Endodermal cell (in vitro differentiated cells): ENCODE measurements at regions not wholly inside any gene's neighbourhood (a gene's known extent, or its start where the extent isn't known, plus 50 kb on each side); places are given as distances from the start of the nearest gene placed in this dataset.

ENCODE experiments used
- DNase-seq: peaks from one replicate; pipeline ENCODE4 v3.0.0-alpha.2; 2017
- H3K27ac ChIP-seq: 2 replicates; pipeline ENCODE4 v1.5.1; 2013; ENCODE audit warnings: mild to moderate bottlenecking, low read depth, low read length, moderate library complexity
- H3K27me3 ChIP-seq: 2 replicates; pipeline ENCODE4 v1.6.1; 2013; ENCODE audit warnings: mild to moderate bottlenecking, low read length, moderate library complexity; ENCODE audit not compliant: insufficient read depth, control insufficient read depth, poor library complexity, severe bottlenecking
- H3K36me3 ChIP-seq: 2 replicates; pipeline ENCODE4 v1.7.0; 2013; ENCODE audit warnings: mild to moderate bottlenecking, low read length, moderate library complexity; ENCODE audit not compliant: control insufficient read depth, insufficient read depth
- H3K4me1 ChIP-seq: one replicate; pipeline ENCODE4 v1.7.0; 2013; ENCODE audit warnings: low read length; ENCODE audit not compliant: control insufficient read depth, insufficient read depth
- H3K4me3 ChIP-seq: 2 replicates; pipeline ENCODE4 v1.5.1; 2013; ENCODE audit warnings: mild to moderate bottlenecking, low read length, moderate library complexity
- H3K9ac ChIP-seq: 2 replicates; pipeline ENCODE4 v1.6.1; 2013; ENCODE audit warnings: mild to moderate bottlenecking, low read length, moderate library complexity; ENCODE audit not compliant: poor library complexity, severe bottlenecking; ENCODE audit errors: extremely low read depth
- H3K9me3 ChIP-seq: 2 replicates; pipeline ENCODE4 v1.6.1; 2013; ENCODE audit warnings: mild to moderate bottlenecking, low read length, moderate library complexity; ENCODE audit not compliant: control insufficient read depth
- H3K27ac Mint-ChIP-seq: 2 replicates; pipeline ENCODE4 v1.8.0; 2020; ENCODE audit warnings: mixed read lengths
- H3K27me3 Mint-ChIP-seq: 2 replicates; pipeline ENCODE4 v1.8.0; 2021; ENCODE audit warnings: mild to moderate bottlenecking, mixed read lengths; ENCODE audit not compliant: insufficient read depth
- H3K36me3 Mint-ChIP-seq: 2 replicates; pipeline ENCODE4 v1.8.0; 2020; ENCODE audit warnings: low read depth, mixed read lengths
- H3K4me1 Mint-ChIP-seq: 2 replicates; pipeline ENCODE4 v1.8.0; 2020; ENCODE audit warnings: mixed read lengths
- H3K4me3 Mint-ChIP-seq: 2 replicates; pipeline ENCODE4 v1.8.0; 2020; ENCODE audit warnings: mild to moderate bottlenecking, moderate library complexity, mixed read lengths
- H3K9me3 Mint-ChIP-seq: 2 replicates; pipeline ENCODE4 v1.8.0; 2020; ENCODE audit warnings: mild to moderate bottlenecking, mixed read lengths
- CTCF ChIP-seq: fragments of 200-600 bp; sonication (generic); conservative IDR thresholded peaks from 2 replicates; pipeline ENCODE4 v1.5.0; 2021; ENCODE audit warnings: antibody characterized with exemption, mild to moderate bottlenecking
- WGBS, 2 experiments: methylation state at CpG; one replicate each; pipeline versions ENCODE4 v1.1.5 to v1.1.7; 2013; ENCODE audit warnings: missing lambda C conversion rate in 2 of 2, mixed read lengths in 1 of 2; ENCODE audit not compliant: insufficient coverage in 1 of 2, insufficient read length in 1 of 2; 5-methylcytosine and 5-hydroxymethylcytosine counted together

DNA sequence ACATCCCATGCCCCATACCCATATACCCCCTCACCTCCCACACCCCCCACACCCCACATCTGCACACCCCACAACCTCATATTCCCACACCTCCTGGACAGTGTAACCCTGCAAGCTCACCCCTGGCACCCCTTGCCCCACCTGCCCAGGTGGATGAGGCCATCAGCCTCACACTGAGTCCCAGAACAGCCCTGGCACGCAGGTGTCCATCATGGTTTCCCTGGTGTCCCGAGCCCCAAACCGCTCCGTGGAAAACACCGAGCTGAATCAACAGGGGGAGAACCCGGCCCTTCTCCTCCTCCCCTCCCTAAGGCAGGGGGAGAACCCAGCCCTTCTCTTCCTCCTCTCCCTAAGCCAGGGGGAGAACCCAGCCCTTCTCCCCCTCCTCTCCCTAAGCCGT lies 415.6 kb upstream of the SALL3 start:
- H3K9me3 ChIP-seq, result no peaks in the 10 kb centered on the region
- Mint-ChIP-seq H3K36me3 (no peaks in the 10 kb centered on the region), H3K27me3 (no peaks in the 10 kb centered on the region), H3K27ac (no peak overlapping the region), H3K4me1 (no peaks in the 10 kb centered on the region), H3K9me3 (peaks cover 2% of the 10 kb centered on the region), H3K4me3 (no peak overlapping the region)
- H3K9ac ChIP-seq, result no peak overlapping the region
- no peak overlapping the region for H3K27ac ChIP-seq
- no peaks in the 10 kb centered on the region for H3K36me3 ChIP-seq
- H3K27me3 ChIP-seq, result no peaks in the 10 kb centered on the region
- TF ChIP-seq CTCF, result no peak
- WGBS, 2 experiments, result 93 to 100% methylated on average over 1 to 6 of the region's 7 CpGs
- no peak overlapping the region for H3K4me3 ChIP-seq
- no peak for DNase-seq
- H3K4me1 ChIP-seq, result no peaks in the 10 kb centered on the region

DNA sequence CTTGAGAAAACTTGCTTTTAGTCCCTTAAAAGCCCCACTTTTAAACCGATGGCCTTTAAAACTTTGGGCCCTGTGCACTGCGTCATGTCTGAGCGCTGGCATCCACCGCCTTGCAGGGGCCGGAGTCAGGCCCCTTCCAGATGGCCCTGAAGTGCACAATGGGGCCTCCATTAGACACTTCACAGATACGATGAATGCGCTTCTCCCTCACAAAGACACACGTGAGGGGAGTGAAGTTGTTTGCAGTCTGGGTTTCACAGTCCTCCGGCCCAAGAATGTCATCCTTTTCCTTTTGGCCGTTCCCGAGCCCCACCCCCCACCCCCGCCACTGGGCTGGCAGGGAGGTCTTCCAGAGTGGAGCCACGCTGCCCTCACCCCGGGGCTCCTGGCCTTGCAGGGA lies 415.1 kb upstream of the SALL3 start:
- WGBS, 2 experiments, result 87% methylated on average over 9 to 14 of the region's 14 CpGs
- Mint-ChIP-seq H3K9me3 (peaks cover 7% of the 10 kb centered on the region), H3K27ac (no peak overlapping the region), H3K4me1 (no peaks in the 10 kb centered on the region), H3K4me3 (no peak overlapping the region), H3K36me3 (no peaks in the 10 kb centered on the region), H3K27me3 (no peaks in the 10 kb centered on the region)
- no peak for DNase-seq
- no peak overlapping the region for H3K4me3 ChIP-seq
- no peaks in the 10 kb centered on the region for H3K27me3 ChIP-seq
- no peaks in the 10 kb centered on the region for H3K9me3 ChIP-seq
- no peak for TF ChIP-seq CTCF
- no peak overlapping the region for H3K27ac ChIP-seq
- no peaks in the 10 kb centered on the region for H3K4me1 ChIP-seq
- no peak overlapping the region for H3K9ac ChIP-seq
- H3K36me3 ChIP-seq, result no peaks in the 10 kb centered on the region

DNA sequence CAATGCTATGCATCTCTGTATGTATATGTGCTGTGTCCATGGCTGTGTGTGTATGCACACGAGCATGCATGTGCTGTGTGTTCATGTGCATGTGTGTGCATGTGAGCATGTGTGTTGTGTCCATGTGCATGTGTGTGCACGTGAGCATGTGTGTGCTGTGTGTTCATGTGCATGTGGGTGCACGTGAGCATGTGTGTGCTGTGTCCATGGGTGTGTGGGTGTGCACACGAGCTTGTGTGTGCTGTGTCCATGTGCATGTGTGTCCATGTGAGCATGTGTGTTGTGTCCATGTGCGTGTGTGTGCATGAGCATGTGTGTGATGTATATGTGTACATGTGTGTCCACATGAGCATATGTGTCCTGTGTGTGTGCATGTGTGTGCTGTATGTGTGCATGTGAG lies 414.4 kb upstream of the SALL3 start:
- DNase-seq, result no peak
- Histone ChIP-seq H3K27ac (no peak overlapping the region), H3K9me3 (no peaks in the 10 kb centered on the region), H3K4me1 (no peaks in the 10 kb centered on the region), H3K27me3 (no peaks in the 10 kb centered on the region), H3K9ac (no peak overlapping the region), H3K36me3 (no peaks in the 10 kb centered on the region), H3K4me3 (no peak overlapping the region)
- Mint-ChIP-seq H3K9me3 (peaks cover 13% of the 10 kb centered on the region), H3K27ac (no peak overlapping the region), H3K27me3 (no peaks in the 10 kb centered on the region), H3K4me1 (no peaks in the 10 kb centered on the region), H3K36me3 (no peaks in the 10 kb centered on the region), H3K4me3 (no peak overlapping the region)
- no peak for TF ChIP-seq CTCF
- 87 to 100% methylated on average over 4 to 5 of the region's 5 CpGs for WGBS, 2 experiments
